Caco-2 (cell line): ENCODE measurements at regions not wholly inside any gene's neighbourhood (a gene's known extent, or its start where the extent isn't known, plus 50 kb on each side); places are given as distances from the start of the nearest gene placed in this dataset.

Experiments used
- BruUV-seq: library from RNA; stranded (reverse); fragments of 400-500 nt; replicated peaks from 2 replicates; lab custom pipeline; 2021; lab: Mats Ljungman, UMichigan
- CTCF ChIA-PET: fragments of 300-600 bp; sonication (Branson Sonifier 250); formaldehyde crosslinking; loops from one replicate; lab custom pipeline; 2022; ENCODE audit warnings: antibody characterized with exemption; lab: Charles Lee
- POLR2A ChIA-PET: fragments of 300-600 bp; sonication (Branson Sonifier 250); formaldehyde crosslinking; loops from one replicate; lab custom pipeline; 2022; ENCODE audit warnings: antibody characterized with exemption; lab: Charles Lee
- DNase-seq, 2 experiments: peaks; one replicate each; pipeline versions ENCODE4 v3.0.0 to v3.0.0-alpha.2; 2020 to 2022
- H3K27me3 ChIP-seq: replicated peaks from 2 replicates; pipeline ENCODE4 v1.6.0; 2011; ENCODE audit warnings: low read length; ENCODE audit not compliant: control insufficient read depth, insufficient read depth
- H3K36me3 ChIP-seq: 2 replicates; pipeline ENCODE4 v1.5.1; 2011; ENCODE audit warnings: low read length; ENCODE audit not compliant: control insufficient read depth, insufficient read depth
- H3K4me1 ChIP-seq: fragments of 250-450 bp; sonication (Bioruptor Pico); 2 replicates; pipeline ENCODE4 v1.5.1; 2020; ENCODE audit warnings: mild to moderate bottlenecking
- H3K4me3 ChIP-seq: 2 replicates; pipeline ENCODE4 v1.5.1; 2011; ENCODE audit warnings: low read depth, mild to moderate bottlenecking, control low read depth, low read length
- H3K9me3 ChIP-seq: fragments of 250-450 bp; sonication (Bioruptor Pico); 2 replicates; pipeline ENCODE4 v1.5.1; 2020; ENCODE audit warnings: mild to moderate bottlenecking, moderate library complexity
- H3K27ac Mint-ChIP-seq: one replicate; pipeline ENCODE4 v1.8.0; 2022; ENCODE audit warnings: mixed read lengths; ENCODE audit not compliant: unreplicated experiment
- H3K27me3 Mint-ChIP-seq: one replicate; pipeline ENCODE4 v1.8.0; 2022; ENCODE audit warnings: mixed read lengths; ENCODE audit not compliant: insufficient read depth, unreplicated experiment
- H3K36me3 Mint-ChIP-seq: one replicate; pipeline ENCODE4 v1.8.0; 2022; ENCODE audit warnings: mild to moderate bottlenecking, mixed read lengths; ENCODE audit not compliant: insufficient read depth, unreplicated experiment
- H3K4me1 Mint-ChIP-seq: one replicate; pipeline ENCODE4 v1.8.0; 2022; ENCODE audit warnings: low read depth, mixed read lengths; ENCODE audit not compliant: unreplicated experiment
- H3K4me3 Mint-ChIP-seq: one replicate; pipeline ENCODE4 v1.8.0; 2022; ENCODE audit warnings: mild to moderate bottlenecking, moderate library complexity, mixed read lengths; ENCODE audit not compliant: unreplicated experiment
- H3K9me3 Mint-ChIP-seq: one replicate; pipeline ENCODE4 v1.8.0; 2022; ENCODE audit warnings: mixed read lengths; ENCODE audit not compliant: unreplicated experiment
- intact Hi-C: fragments of 100-400 bp; cut with micrococcal nuclease; formaldehyde crosslinking; loops from one replicate; pipeline ENCODE4 v1.10.0; 2022; ENCODE audit not compliant: unreplicated experiment
- TF ChIP-seq, protein P1 (sequence below), 2 experiments: fragments of 200-600 bp in 1 of 2; IDR thresholded peaks; 1 replicate in 1 of 2; 2 replicates in 1 of 2; pipeline versions ENCODE4 v1.5.1 to v1.8.0; 2011 to 2022; ENCODE audit warnings: antibody characterized with exemption in 1 of 2, control low read depth in 1 of 2, inconsistent platforms in 1 of 2, low read depth in 1 of 2, low read length in 1 of 2, mild to moderate bottlenecking in 1 of 2, moderate library complexity in 1 of 2; ENCODE audit not compliant: insufficient read depth in 1 of 2, severe bottlenecking in 1 of 2, unreplicated experiment in 1 of 2

DNA sequence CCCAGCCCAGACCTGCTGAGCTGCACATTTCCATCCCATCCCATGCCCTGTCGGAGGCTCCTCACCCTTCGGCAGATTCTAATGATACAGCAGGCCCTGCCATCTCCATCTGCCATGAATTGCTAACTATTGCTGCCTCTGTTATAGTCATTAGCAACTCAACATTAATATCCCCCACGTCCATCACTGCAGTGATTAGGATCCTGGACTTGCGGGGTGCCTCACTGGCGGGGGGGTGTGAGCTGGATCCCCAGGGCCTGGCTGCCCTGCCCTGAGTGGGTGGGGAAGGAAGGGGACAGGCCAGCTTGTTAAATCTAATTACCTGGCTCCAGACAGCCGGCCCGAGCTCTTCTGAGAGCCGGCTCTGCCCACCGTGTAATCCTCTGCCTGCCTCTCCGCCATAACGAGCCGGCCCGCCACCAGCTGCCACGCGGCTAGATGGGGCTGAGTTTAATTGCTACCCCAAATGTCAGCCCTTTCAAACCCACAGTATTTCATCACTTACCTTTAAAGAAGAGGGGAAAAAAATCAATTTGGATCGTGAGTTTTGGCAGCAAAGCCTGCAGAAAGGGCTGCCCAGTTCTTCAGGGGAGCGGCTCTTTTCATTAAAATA is 227.3 kb upstream of the CSF3R start:
- no peak overlapping the region for H3K4me3 Mint-ChIP-seq
- H3K27me3 Mint-ChIP-seq = peaks cover 16% of the 10 kb centered on the region
- TF ChIP-seq, protein P1, sequence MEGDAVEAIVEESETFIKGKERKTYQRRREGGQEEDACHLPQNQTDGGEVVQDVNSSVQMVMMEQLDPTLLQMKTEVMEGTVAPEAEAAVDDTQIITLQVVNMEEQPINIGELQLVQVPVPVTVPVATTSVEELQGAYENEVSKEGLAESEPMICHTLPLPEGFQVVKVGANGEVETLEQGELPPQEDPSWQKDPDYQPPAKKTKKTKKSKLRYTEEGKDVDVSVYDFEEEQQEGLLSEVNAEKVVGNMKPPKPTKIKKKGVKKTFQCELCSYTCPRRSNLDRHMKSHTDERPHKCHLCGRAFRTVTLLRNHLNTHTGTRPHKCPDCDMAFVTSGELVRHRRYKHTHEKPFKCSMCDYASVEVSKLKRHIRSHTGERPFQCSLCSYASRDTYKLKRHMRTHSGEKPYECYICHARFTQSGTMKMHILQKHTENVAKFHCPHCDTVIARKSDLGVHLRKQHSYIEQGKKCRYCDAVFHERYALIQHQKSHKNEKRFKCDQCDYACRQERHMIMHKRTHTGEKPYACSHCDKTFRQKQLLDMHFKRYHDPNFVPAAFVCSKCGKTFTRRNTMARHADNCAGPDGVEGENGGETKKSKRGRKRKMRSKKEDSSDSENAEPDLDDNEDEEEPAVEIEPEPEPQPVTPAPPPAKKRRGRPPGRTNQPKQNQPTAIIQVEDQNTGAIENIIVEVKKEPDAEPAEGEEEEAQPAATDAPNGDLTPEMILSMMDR (IDR thresholded peaks at IDR 0.05; ENCODE audit: insufficient read depth in 1 of 2, low read depth in 1 of 2, low read length in 1 of 2, severe bottlenecking in 1 of 2, unreplicated experiment in 1 of 2) = no peak
- no peaks in the 10 kb centered on the region for H3K4me1 Mint-ChIP-seq
- no peaks in the 10 kb centered on the region for H3K9me3 Mint-ChIP-seq
- H3K36me3 ChIP-seq = no peaks in the 10 kb centered on the region
- no TSS peak for BruUV-seq
- H3K9me3 ChIP-seq = no peaks in the 10 kb centered on the region
- no peaks in the 10 kb centered on the region for H3K36me3 Mint-ChIP-seq
- ChIA-PET CTCF (interaction anchor here (0.6 kb wide), 1 partner anchor 156 kb away, joined by 3 read pairs; no protein-coding TSS in a partner anchor), POLR2A (no interaction called here)
- no peak overlapping the region for H3K4me3 ChIP-seq
- DNase-seq = no peak
- intact Hi-C loops = no loop called here
- no peak overlapping the region for H3K27ac Mint-ChIP-seq
- H3K4me1 ChIP-seq = no peaks in the 10 kb centered on the region
- no peaks in the 10 kb centered on the region for H3K27me3 ChIP-seq

DNA sequence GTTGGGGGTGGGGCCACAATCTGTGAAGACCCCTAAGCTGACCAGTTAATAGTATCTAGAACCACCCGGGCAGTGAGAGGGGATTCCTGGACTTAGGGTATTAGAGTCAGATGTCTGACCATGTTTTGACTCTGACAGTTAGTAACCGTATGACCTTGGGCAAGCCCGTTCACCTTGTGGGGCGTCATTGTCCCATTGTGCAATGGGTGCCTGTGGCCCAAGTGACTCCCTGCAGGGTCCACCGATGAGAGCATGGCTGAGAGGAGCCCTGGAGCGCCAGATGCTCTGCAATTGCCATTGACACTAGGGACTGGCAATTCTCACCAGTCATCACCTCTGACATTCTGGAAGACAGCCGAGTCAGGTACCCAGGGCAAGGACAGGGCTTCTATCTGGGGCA is 225.9 kb upstream of the CSF3R start:
- H3K36me3 ChIP-seq = no peaks in the 10 kb centered on the region
- intact Hi-C loops = no loop called here
- H3K27ac Mint-ChIP-seq = no peak overlapping the region
- no peaks in the 10 kb centered on the region for H3K4me1 Mint-ChIP-seq
- TF ChIP-seq, protein P1 (IDR thresholded peaks at IDR 0.05; ENCODE audit: insufficient read depth in 1 of 2, low read depth in 1 of 2, low read length in 1 of 2, severe bottlenecking in 1 of 2, unreplicated experiment in 1 of 2) = no peak
- H3K9me3 ChIP-seq = no peaks in the 10 kb centered on the region
- CTCF ChIA-PET = no interaction called here
- no peaks in the 10 kb centered on the region for H3K4me1 ChIP-seq
- POLR2A ChIA-PET = no interaction called here
- H3K9me3 Mint-ChIP-seq = no peaks in the 10 kb centered on the region
- H3K27me3 Mint-ChIP-seq = peaks cover 14% of the 10 kb centered on the region
- no peak overlapping the region for H3K4me3 Mint-ChIP-seq
- DNase-seq = no peak
- H3K27me3 ChIP-seq = no peaks in the 10 kb centered on the region
- no peak overlapping the region for H3K4me3 ChIP-seq
- no peaks in the 10 kb centered on the region for H3K36me3 Mint-ChIP-seq
- BruUV-seq = no TSS peak

GRCh38 chr1:36707221-36707620 is 224.5 kb upstream of the CSF3R start:
- no peaks in the 10 kb centered on the region for H3K27me3 ChIP-seq
- H3K9me3 ChIP-seq = no peaks in the 10 kb centered on the region
- TF ChIP-seq, protein P1 (IDR thresholded peaks at IDR 0.05; ENCODE audit: insufficient read depth in 1 of 2, low read depth in 1 of 2, low read length in 1 of 2, severe bottlenecking in 1 of 2, unreplicated experiment in 1 of 2) = no peak
- Mint-ChIP-seq H3K4me3 (no peak overlapping the region), H3K4me1 (no peaks in the 10 kb centered on the region), H3K36me3 (no peaks in the 10 kb centered on the region), H3K27me3 (peaks cover 14% of the 10 kb centered on the region), H3K27ac (no peak overlapping the region), H3K9me3 (no peaks in the 10 kb centered on the region)
- ChIA-PET POLR2A (no interaction called here), CTCF (no interaction called here)
- H3K4me3 ChIP-seq = no peak overlapping the region
- BruUV-seq = no TSS peak
- DNase-seq = no peak
- intact Hi-C loops = no loop called here
- no peaks in the 10 kb centered on the region for H3K36me3 ChIP-seq
- no peaks in the 10 kb centered on the region for H3K4me1 ChIP-seq
